ENCODE measurements at regions not wholly inside any gene's neighbourhood (a gene's known extent, or its start where the extent isn't known, plus 50 kb on each side); places are given as distances from the start of the nearest gene placed in this dataset.

- TF ChIP-seq CTCF (IDR thresholded peaks at IDR 0.05 in 2 of 3, conservative IDR thresholded peaks at IDR 0.05 in 1 of 3; ENCODE audit: borderline replicate concordance in 1 of 3, insufficient read depth in 1 of 3, low read depth in 2 of 3, low read length in 2 of 3) (no peak), EZH2 (IDR thresholded peaks at IDR 0.05) (no peak), EZH2phosphoT487 (IDR thresholded peaks at IDR 0.05; ENCODE audit: borderline replicate concordance) (no peak), ATF3 (IDR thresholded peaks at IDR 0.05) (no peak), POLR2AphosphoS5 (IDR thresholded peaks at IDR 0.05; ENCODE audit: low read depth, low read length) (no peak), ZFX (IDR thresholded peaks at IDR 0.05) (no peak), POLR2A (IDR thresholded peaks at IDR 0.05; ENCODE audit: borderline replicate concordance, extremely low read depth, insufficient read depth, insufficient read length) (no peak), MAX (IDR thresholded peaks at IDR 0.05) (no peak)
These were observed 63.2 kb downstream of the SIK1 start for GRCh38 chr21:43363506-43364260.

Data from HCT116 (cell line).